ENCODE measurements at regions not wholly inside any gene's neighbourhood (a gene's known extent, or its start where the extent isn't known, plus 50 kb on each side); places are given as distances from the start of the nearest gene placed in this dataset.
A peak's percentile ranks its signal among the peaks of the same experiment; 100 is the strongest.
"Not testable (repeated sequence)": the region's sequence is repeated elsewhere in the genome, so short reads cannot be mapped to it uniquely, and the experiment has no call there.

GRCh38 chr14:38704220-38704619 lies 398.8 kb downstream of the SEC23A start:
- no peak for DNase-seq

- no peak for DNase-seq
These were observed 406.1 kb downstream of the SEC23A start for GRCh38 chr14:38696925-38697324.

GRCh38 chr14:38693423-38693822 lies 409.6 kb downstream of the SEC23A start:
- no peak for DNase-seq

- DNase-seq: no peak
These were observed 413.1 kb upstream of the CLEC14A start for GRCh38 chr14:38669027-38669426.

- no peak for DNase-seq
These were observed 407.5 kb upstream of the CLEC14A start for GRCh38 chr14:38663382-38663781.

GRCh38 chr14:38662781-38663180 lies 406.9 kb upstream of the CLEC14A start:
- no peak for DNase-seq

GRCh38 chr14:38646391-38646790 lies 390.5 kb upstream of the CLEC14A start:
- no peak for DNase-seq

GRCh38 chr14:38634913-38635312 lies 379.0 kb upstream of the CLEC14A start:
- DNase-seq: not testable (repeated sequence)

- no peak for DNase-seq
These were observed 373.5 kb upstream of the CLEC14A start for GRCh38 chr14:38629412-38629811.

- no peak for DNase-seq
These were observed 371.3 kb upstream of the CLEC14A start for GRCh38 chr14:38627163-38627562.

- peak; percentile 59 for DNase-seq
These were observed 367.8 kb upstream of the CLEC14A start for GRCh38 chr14:38623661-38624060.

- DNase-seq: no peak
These were observed 362.6 kb upstream of the CLEC14A start for GRCh38 chr14:38618514-38618913.

GRCh38 chr14:38616959-38617358 lies 361.1 kb upstream of the CLEC14A start:
- no peak for DNase-seq

- no peak for DNase-seq
These were observed 356.0 kb upstream of the CLEC14A start for GRCh38 chr14:38611928-38612327.

- no peak for DNase-seq
These were observed 352.4 kb upstream of the CLEC14A start for GRCh38 chr14:38608244-38608643.

- no peak for DNase-seq
These were observed 349.6 kb upstream of the CLEC14A start for GRCh38 chr14:38605193-38606114.

GRCh38 chr14:38600572-38600971 lies 344.7 kb upstream of the CLEC14A start:
- DNase-seq: peak; percentile 50

- no peak for DNase-seq
These were observed 337.6 kb upstream of the CLEC14A start for GRCh38 chr14:38593476-38593875.

- DNase-seq: no peak
These were observed 337.0 kb upstream of the CLEC14A start for GRCh38 chr14:38592764-38593442.

GRCh38 chr14:38589747-38590350 lies 334.0 kb upstream of the CLEC14A start:
- no peak for DNase-seq

GRCh38 chr14:38583471-38583870 lies 327.6 kb upstream of the CLEC14A start:
- DNase-seq: no peak

- peak; percentile 88 for DNase-seq
These were observed 322.4 kb upstream of the CLEC14A start for GRCh38 chr14:38578278-38578681.

GRCh38 chr14:38567703-38568102 lies 311.8 kb upstream of the CLEC14A start:
- DNase-seq: no peak
